Osteoblast (primary cell): ENCODE measurements at regions not wholly inside any gene's neighbourhood (a gene's known extent, or its start where the extent isn't known, plus 50 kb on each side); places are given as distances from the start of the nearest gene placed in this dataset.

Experiments
- DNase-seq: peaks from one replicate; pipeline ENCODE4 v3.0.0; 2011; ENCODE audit warnings: low spot score, mixed read lengths; ENCODE audit not compliant: insufficient read length; ENCODE audit errors: missing footprints
- H2AFZ ChIP-seq: 2 replicates; pipeline ENCODE4 v1.6.0; 2011; ENCODE audit warnings: mild to moderate bottlenecking, low read length
- H3K27ac ChIP-seq: 2 replicates; pipeline ENCODE4 v1.5.1; 2011; ENCODE audit warnings: mild to moderate bottlenecking, low read depth, low read length, moderate library complexity
- H3K27me3 ChIP-seq: 2 replicates; pipeline ENCODE4 v1.6.0; 2012; ENCODE audit warnings: mild to moderate bottlenecking, control low read depth, inconsistent platforms, low read length, moderate library complexity; ENCODE audit not compliant: insufficient read depth
- H3K36me3 ChIP-seq: 2 replicates; pipeline ENCODE4 v1.5.1; 2011; ENCODE audit warnings: mild to moderate bottlenecking, low read length, control low read depth, moderate library complexity; ENCODE audit not compliant: insufficient read depth
- H3K4me1 ChIP-seq: 2 replicates; pipeline ENCODE4 v1.5.1; 2011; ENCODE audit warnings: mild to moderate bottlenecking, low read length, control low read depth, moderate library complexity; ENCODE audit not compliant: insufficient read depth
- H3K4me2 ChIP-seq: 2 replicates; pipeline ENCODE4 v1.6.0; 2011; ENCODE audit warnings: mild to moderate bottlenecking, low read length; ENCODE audit not compliant: insufficient read depth
- H3K4me3 ChIP-seq: fragments of 200-600 bp; sonication (generic); 3 replicates; pipeline ENCODE4 v1.5.1; 2012; ENCODE audit warnings: mild to moderate bottlenecking, low read length, inconsistent platforms; ENCODE audit not compliant: insufficient read depth
- H3K79me2 ChIP-seq: 2 replicates; pipeline ENCODE4 v1.6.0; 2012; ENCODE audit warnings: mild to moderate bottlenecking, low read length, control low read depth, inconsistent platforms; ENCODE audit not compliant: insufficient read depth
- H3K9me3 ChIP-seq: 2 replicates; pipeline ENCODE4 v1.5.1; 2011; ENCODE audit warnings: low read depth, low read length, control low read depth
- H4K20me1 ChIP-seq: 2 replicates; pipeline ENCODE4 v1.6.0; 2012; ENCODE audit warnings: mild to moderate bottlenecking, low read length, control low read depth; ENCODE audit not compliant: insufficient read depth
- CTCF ChIP-seq: IDR thresholded peaks from 2 replicates; pipeline ENCODE4 v1.5.1; 2011; ENCODE audit warnings: mild to moderate bottlenecking, low read depth, low read length, moderate library complexity; ENCODE audit errors: extremely low read depth

- Histone ChIP-seq H3K79me2 (no peaks in the 10 kb centered on the region), H3K27me3 (no peaks in the 10 kb centered on the region), H3K36me3 (no peaks in the 10 kb centered on the region), H3K9me3 (no peaks in the 10 kb centered on the region), H4K20me1 (no peaks in the 10 kb centered on the region), H3K4me3 (no peak overlapping the region), H3K27ac (no peak overlapping the region), H2AFZ (no peak overlapping the region), H3K4me2 (no peak overlapping the region), H3K4me1 (no peaks in the 10 kb centered on the region)
- no peak for TF ChIP-seq CTCF
- DNase-seq: no peak
These were observed 632.6 kb upstream of the INTU start for GRCh38 chr4:127000110-127000509.

GRCh38 chr4:127000846-127001245 lies 631.9 kb upstream of the INTU start:
- no peak for TF ChIP-seq CTCF
- no peaks in the 10 kb centered on the region for H4K20me1 ChIP-seq
- no peaks in the 10 kb centered on the region for H3K4me1 ChIP-seq
- H2AFZ ChIP-seq: no peak overlapping the region
- no peaks in the 10 kb centered on the region for H3K79me2 ChIP-seq
- H3K36me3 ChIP-seq: no peaks in the 10 kb centered on the region
- DNase-seq: no peak
- H3K9me3 ChIP-seq: no peaks in the 10 kb centered on the region
- no peak overlapping the region for H3K27ac ChIP-seq
- no peak overlapping the region for H3K4me3 ChIP-seq
- no peak overlapping the region for H3K4me2 ChIP-seq
- H3K27me3 ChIP-seq: no peaks in the 10 kb centered on the region

GRCh38 chr4:127001933-127002332 lies 630.8 kb upstream of the INTU start:
- Histone ChIP-seq H3K9me3 (no peaks in the 10 kb centered on the region), H3K36me3 (no peaks in the 10 kb centered on the region), H3K4me1 (no peaks in the 10 kb centered on the region), H3K27ac (no peak overlapping the region), H3K4me3 (no peak overlapping the region), H4K20me1 (no peaks in the 10 kb centered on the region), H2AFZ (no peak overlapping the region), H3K27me3 (no peaks in the 10 kb centered on the region), H3K79me2 (no peaks in the 10 kb centered on the region), H3K4me2 (no peak overlapping the region)
- DNase-seq: no peak
- no peak for TF ChIP-seq CTCF

GRCh38 chr4:127006446-127006877 lies 626.3 kb upstream of the INTU start:
- Histone ChIP-seq H3K36me3 (no peaks in the 10 kb centered on the region), H3K4me3 (no peak overlapping the region), H3K27ac (no peak overlapping the region), H2AFZ (no peak overlapping the region), H3K4me1 (no peaks in the 10 kb centered on the region), H3K79me2 (no peaks in the 10 kb centered on the region), H3K9me3 (no peaks in the 10 kb centered on the region), H4K20me1 (no peaks in the 10 kb centered on the region), H3K27me3 (no peaks in the 10 kb centered on the region), H3K4me2 (no peak overlapping the region)
- DNase-seq: no peak
- no peak for TF ChIP-seq CTCF
